GM13976 (cell line): ENCODE measurements at regions not wholly inside any gene's neighbourhood (a gene's known extent, or its start where the extent isn't known, plus 50 kb on each side); places are given as distances from the start of the nearest gene placed in this dataset.

Experiments
- DNase-seq: peaks from one replicate; pipeline ENCODE4 v3.0.0; 2012; ENCODE audit warnings: low spot score
- CTCF ChIP-seq: IDR thresholded peaks from 2 replicates; pipeline ENCODE4 v1.5.1; 2012; ENCODE audit warnings: borderline replicate concordance, mild to moderate bottlenecking; ENCODE audit not compliant: insufficient read depth; ENCODE audit errors: extremely low read depth, missing control alignments, control extremely low read depth
- in situ Hi-C: fragments of 300-500 bp; cut with MboI; formaldehyde crosslinking; loops from one replicate; pipeline ENCODE4 v1.12.0; 2022; ENCODE audit warnings: low sequenced_read_pairs, mixed read lengths, inconsistent platforms; ENCODE audit not compliant: unreplicated experiment

- no peak for TF ChIP-seq CTCF
- DNase-seq = no peak
- in situ Hi-C loops = no loop called here
These were observed 316.9 kb upstream of the GRM3 start for GRCh38 chr7:86326847-86327246.

GRCh38 chr7:86320889-86321288 lies 322.8 kb upstream of the GRM3 start:
- in situ Hi-C loops = no loop called here
- no peak for DNase-seq
- no peak for TF ChIP-seq CTCF

DNA sequence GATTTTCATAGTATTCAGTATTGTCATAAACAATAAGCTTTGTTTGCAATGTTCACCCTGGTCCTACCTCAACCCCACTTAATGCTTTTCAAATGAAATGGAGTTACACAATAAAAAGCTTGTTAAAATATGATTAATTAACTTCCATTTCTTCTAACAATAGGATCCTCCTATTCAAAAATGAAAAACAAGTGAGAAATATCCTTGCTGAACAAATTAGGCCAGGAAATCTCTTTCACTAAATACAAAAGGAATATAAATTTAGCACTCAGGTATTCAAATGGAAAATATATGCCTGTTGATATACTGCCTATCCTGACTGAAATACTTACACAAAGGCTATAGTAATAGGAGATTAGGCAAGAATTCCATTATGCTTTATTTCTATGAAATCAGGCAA lies 323.4 kb upstream of the GRM3 start:
- in situ Hi-C loops = no loop called here
- DNase-seq = no peak
- no peak for TF ChIP-seq CTCF

DNA sequence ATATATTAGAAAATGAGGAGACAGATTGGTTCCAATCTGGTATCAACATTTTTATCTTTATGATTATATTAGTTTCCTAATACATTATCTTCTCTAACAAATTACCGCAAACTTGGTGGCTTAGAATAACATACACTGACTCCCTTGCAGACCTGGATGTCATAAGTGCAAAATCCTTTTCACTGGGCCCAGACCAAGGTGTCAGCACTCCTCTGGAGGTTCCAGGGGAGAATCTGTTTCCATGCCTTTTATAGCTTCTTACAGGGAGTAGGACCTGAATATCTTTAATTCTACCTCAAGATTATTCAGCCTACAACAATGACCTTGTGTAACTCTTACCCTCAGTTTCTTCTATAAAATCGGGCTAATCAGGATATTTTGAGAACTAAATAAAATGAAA lies 329.9 kb upstream of the GRM3 start:
- in situ Hi-C loops = no loop called here
- TF ChIP-seq CTCF = no peak
- DNase-seq = no peak

DNA sequence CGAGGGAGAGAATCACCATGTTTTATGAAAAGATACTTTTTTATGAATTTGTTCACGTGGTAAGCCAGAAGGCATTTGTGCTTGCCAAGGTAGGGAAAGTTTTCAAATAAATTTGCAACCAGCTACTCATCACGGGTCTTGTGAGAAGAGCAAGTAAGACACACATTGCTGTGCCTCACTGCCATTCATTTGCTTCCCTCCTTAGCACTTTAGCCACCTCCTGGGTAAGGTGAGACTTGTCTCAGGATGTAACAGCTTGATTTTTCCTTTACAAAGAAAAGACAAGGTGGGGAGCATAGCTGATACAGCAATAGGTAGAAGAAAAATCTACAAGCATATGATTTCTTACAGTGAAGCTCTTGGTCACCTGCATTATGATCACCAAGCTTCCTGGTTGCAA lies 342.4 kb upstream of the GRM3 start:
- no peak for TF ChIP-seq CTCF
- in situ Hi-C loops = no loop called here
- DNase-seq = no peak

DNA sequence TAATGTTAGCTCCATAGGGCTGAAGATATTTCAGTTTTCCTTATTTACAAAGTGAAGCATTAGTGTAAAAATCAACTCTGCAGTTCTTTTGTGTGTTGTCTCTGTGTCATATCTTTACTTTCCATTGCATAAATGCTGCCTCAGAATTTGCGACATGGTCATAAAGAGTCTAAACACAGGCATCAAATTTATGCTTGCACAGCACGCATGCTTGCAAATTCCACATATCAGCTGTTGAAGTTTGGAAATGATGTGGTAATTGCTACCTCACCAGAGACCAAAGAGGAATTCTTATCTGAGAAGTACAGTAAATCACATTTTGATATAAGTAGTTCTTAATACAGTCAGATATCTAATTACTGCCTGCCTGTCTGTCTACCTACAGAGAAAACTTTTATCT lies 348.2 kb upstream of the GRM3 start:
- no peak for TF ChIP-seq CTCF
- in situ Hi-C loops = no loop called here
- DNase-seq = no peak

GRCh38 chr7:86282014-86282682 lies 361.6 kb upstream of the GRM3 start:
- no peak for TF ChIP-seq CTCF
- no peak for DNase-seq

More at GRCh38 chr7:86282014-86282682, 361.6 kb upstream of the GRM3 start:
- in situ Hi-C loops = no loop called here
